Sigmoid colon (tissue), 6 donors: ENCODE measurements at regions not wholly inside any gene's neighbourhood (a gene's known extent, or its start where the extent isn't known, plus 50 kb on each side); places are given as distances from the start of the nearest gene placed in this dataset.

Source experiments
- DNase-seq: peaks from one replicate; pipeline ENCODE4 v3.0.0-alpha.2; 2019
- H3K27ac ChIP-seq, 4 donors: fragments of 200-600 bp; sonication (generic); one replicate each; pipeline ENCODE4 v1.5.1; 2016 to 2019; ENCODE audit warnings: mild to moderate bottlenecking in 1 of 4
- H3K27me3 ChIP-seq, 3 donors: fragments of 200-600 bp; sonication (generic); one replicate each; pipeline ENCODE4 v1.5.1; 2019; ENCODE audit warnings: mild to moderate bottlenecking in 1 of 3
- H3K36me3 ChIP-seq, 4 donors: fragments of 200-600 bp; sonication (generic); one replicate each; pipeline ENCODE4 v1.5.1; 2016 to 2019
- H3K4me1 ChIP-seq, 4 donors: fragments of 200-600 bp; sonication (generic); one replicate each; pipeline ENCODE4 v1.5.1; 2017 to 2019
- H3K4me3 ChIP-seq, 4 donors: fragments of 200-600 bp; sonication (generic); one replicate each; pipeline ENCODE4 v1.5.1; 2017 to 2019; ENCODE audit warnings: mild to moderate bottlenecking in 2 of 4, moderate library complexity in 1 of 4
- H3K9me3 ChIP-seq, 4 donors: fragments of 200-600 bp in 3 of 4; sonication (generic) in 3 of 4; one replicate each; pipeline versions ENCODE4 v1.5.1 to v1.6.1; 2013 to 2019
- EP300 ChIP-seq, 4 donors: sonication (generic); formaldehyde crosslinking; IDR thresholded peaks; one replicate each; pipeline ENCODE4 v1.6.1; 2017; ENCODE audit warnings: antibody characterized with exemption in 4 of 4
- POLR2A ChIP-seq, 2 donors: fragments of 450-650 bp; IDR thresholded peaks; one replicate each; pipeline ENCODE4 v1.6.1; 2016; ENCODE audit warnings: antibody characterized with exemption in 2 of 2, mild to moderate bottlenecking in 2 of 2, moderate library complexity in 2 of 2
- POLR2AphosphoS5 ChIP-seq, 4 donors: sonication (generic); formaldehyde crosslinking; IDR thresholded peaks; one replicate each; pipeline ENCODE4 v1.6.1; 2017; ENCODE audit warnings: antibody characterized with exemption in 4 of 4
- WGBS, 2 donors: extraction: QIAGEN DNeasy Blood & Tissue Kit; methylation state at CpG; one replicate each; pipeline ENCODE4 v1.1.7; 2013; 5-methylcytosine and 5-hydroxymethylcytosine counted together
- intact Hi-C: fragments of 100-400 bp; cut with DNase I; formaldehyde crosslinking; loops from one replicate; pipeline ENCODE4 v1.15.1; 2023
- TF ChIP-seq, protein P1 (sequence below), 4 experiments: fragments of 450-650 bp in 3 of 4; fragments of 200-600 bp in 1 of 4; IDR thresholded peaks; one replicate each; pipeline ENCODE4 v1.5.1; 2016 to 2019; ENCODE audit warnings: antibody characterized with exemption in 4 of 4, mild to moderate bottlenecking in 3 of 4, moderate library complexity in 2 of 4
- donor health status: healthy with polysubstance abuse.
- donor health status: healthy.

DNA sequence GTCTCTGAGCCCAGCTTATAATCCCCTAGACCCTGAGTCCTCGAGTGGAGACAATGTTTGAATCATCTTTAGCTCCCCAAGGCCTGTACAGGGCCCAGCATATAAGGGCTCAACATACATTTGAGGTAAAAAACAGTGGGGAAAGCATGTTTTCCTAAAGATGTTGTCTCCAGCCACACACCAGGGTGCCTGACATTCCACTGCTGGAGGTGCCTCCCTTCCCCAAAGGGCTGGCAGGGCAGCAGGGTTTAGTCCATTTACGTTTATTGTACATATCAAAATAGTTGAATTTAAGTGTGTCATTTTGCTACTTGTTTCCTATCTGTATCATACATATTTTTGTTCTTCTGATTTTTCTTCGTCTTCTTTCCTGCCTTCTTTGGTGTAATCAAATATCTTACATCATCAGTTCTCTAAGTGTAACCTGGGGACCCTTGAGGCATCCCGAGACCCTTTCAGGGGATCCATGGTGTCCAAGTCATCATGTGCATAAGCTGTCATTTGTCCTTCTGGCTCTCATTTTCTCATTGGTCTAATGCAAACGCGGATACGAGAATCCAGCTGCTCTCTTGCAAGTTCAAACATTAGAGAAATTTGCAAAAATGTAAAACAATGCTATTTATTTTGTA is 101.6 kb downstream of the PDGFA start:
- no peaks in the 10 kb centered on the region for H3K27me3 ChIP-seq
- no peak for TF ChIP-seq POLR2A (IDR thresholded peaks at IDR 0.05)
- TF ChIP-seq, protein P1, sequence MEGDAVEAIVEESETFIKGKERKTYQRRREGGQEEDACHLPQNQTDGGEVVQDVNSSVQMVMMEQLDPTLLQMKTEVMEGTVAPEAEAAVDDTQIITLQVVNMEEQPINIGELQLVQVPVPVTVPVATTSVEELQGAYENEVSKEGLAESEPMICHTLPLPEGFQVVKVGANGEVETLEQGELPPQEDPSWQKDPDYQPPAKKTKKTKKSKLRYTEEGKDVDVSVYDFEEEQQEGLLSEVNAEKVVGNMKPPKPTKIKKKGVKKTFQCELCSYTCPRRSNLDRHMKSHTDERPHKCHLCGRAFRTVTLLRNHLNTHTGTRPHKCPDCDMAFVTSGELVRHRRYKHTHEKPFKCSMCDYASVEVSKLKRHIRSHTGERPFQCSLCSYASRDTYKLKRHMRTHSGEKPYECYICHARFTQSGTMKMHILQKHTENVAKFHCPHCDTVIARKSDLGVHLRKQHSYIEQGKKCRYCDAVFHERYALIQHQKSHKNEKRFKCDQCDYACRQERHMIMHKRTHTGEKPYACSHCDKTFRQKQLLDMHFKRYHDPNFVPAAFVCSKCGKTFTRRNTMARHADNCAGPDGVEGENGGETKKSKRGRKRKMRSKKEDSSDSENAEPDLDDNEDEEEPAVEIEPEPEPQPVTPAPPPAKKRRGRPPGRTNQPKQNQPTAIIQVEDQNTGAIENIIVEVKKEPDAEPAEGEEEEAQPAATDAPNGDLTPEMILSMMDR (IDR thresholded peaks at IDR 0.05) = no peak
- no peak for TF ChIP-seq POLR2AphosphoS5 (IDR thresholded peaks at IDR 0.05)
- no peak for TF ChIP-seq EP300 (IDR thresholded peaks at IDR 0.05)
- H3K27ac ChIP-seq = no peak overlapping the region
- DNase-seq = no peak
- WGBS, 2 donors = 89 to 94% methylated on average over 7 of the region's 7 CpGs
- no peaks in the 10 kb centered on the region for H3K36me3 ChIP-seq
- H3K4me3 ChIP-seq = no peak overlapping the region
- intact Hi-C loops = no loop called here
- peaks cover 4 to 12% (median 6%) of the 10 kb centered on the region in 4 donors for H3K9me3 ChIP-seq
- no peaks in the 10 kb centered on the region for H3K4me1 ChIP-seq

DNA sequence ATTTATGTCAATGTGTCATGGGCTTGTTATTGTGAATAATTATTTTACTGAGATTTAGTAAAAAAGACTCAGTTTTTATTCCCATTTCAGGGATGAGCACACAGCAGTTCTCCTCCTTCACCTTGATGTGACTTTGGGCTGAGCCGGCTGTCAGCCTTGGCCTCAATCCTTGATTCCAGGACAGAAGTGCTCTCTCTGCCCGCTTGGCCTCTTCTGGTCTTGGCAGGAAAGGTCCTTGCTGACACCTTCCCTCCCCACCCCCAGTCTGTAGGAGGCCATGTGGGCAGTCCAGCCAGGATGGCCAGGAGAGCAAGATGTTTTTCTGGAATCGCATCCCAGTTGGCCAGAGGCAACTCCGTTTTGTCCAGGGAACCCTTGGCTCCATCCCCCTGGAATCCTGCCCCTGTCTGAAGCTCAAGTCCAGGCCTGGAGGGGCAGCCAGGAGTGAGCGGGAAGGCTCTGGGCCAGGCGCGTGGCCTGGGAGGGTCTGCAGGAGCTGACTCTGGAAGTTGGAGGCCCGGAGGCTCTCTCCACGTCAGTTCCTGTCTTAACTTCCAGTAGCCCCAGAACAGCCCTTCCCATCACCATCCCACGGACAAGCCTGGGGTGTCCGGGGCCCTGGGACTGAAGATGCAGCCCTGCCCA is 100.9 kb downstream of the PDGFA start:
- Histone ChIP-seq H3K27me3 (no peaks in the 10 kb centered on the region), H3K9me3 (peaks cover 4 to 12% (median 6%) of the 10 kb centered on the region in 4 donors), H3K36me3 (no peaks in the 10 kb centered on the region), H3K4me3 (no peak overlapping the region), H3K4me1 (no peaks in the 10 kb centered on the region), H3K27ac (no peak overlapping the region)
- TF ChIP-seq POLR2AphosphoS5 (IDR thresholded peaks at IDR 0.05) (no peak), POLR2A (IDR thresholded peaks at IDR 0.05) (no peak), EP300 (IDR thresholded peaks at IDR 0.05) (no peak)
- TF ChIP-seq, protein P1 (IDR thresholded peaks at IDR 0.05) = no peak
- intact Hi-C loops = no loop called here
- 82 to 86% methylated on average over 11 of the region's 11 CpGs for WGBS, 2 donors
- peak; percentile 61 for DNase-seq

DNA sequence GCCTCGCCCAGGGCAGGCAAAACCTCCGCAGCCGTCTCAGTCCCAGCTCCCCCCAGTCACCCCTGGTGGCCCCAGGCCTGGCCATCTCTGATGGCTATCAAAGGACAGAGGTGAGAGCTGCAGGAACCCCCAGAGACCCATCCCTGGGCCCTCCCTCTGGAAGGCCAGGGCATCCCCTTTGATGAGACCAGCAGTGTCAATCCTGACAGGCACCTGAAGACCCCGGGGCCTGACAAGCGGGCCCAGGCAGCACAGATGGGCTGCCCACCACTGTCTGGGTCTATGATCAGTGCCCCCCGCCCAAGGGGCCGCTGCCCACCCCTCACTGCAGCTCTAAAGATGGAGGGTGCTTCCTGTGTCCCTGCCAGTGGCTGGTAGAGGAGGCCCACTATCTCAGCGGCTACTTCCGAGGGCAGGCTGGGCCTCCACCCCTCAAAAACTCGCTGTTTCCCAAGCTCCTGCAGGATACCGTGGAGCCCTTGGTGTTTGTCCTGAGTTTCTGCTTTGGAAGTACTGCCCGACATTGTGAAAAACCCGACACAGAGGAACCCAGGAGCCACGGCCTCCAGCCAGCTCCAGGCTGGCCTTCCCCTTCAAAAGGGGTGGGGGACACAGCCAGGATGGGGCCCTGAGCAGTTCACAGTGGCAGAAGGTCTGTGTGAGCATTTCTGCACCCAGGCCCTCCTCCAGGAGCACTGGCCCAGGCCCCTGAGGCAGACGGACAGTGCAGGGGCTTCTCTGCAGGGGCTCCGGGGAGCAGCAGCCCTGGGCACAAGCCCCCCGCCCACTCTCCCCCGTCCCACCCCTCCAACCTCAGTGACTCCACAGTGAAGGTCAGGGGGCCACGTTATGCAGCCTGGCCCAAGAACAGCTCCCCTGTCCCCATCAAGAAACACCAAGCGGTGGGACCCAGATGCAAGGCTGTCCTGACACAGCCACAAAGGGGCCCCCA is 99.2 kb downstream of the PDGFA start:
- Histone ChIP-seq H3K4me1 (peaks cover 0 to 6% (median 0%) of the 10 kb centered on the region in 4 donors), H3K36me3 (no peaks in the 10 kb centered on the region), H3K27me3 (no peaks in the 10 kb centered on the region), H3K4me3 (no peak overlapping the region), H3K27ac (no peak overlapping the region), H3K9me3 (peaks cover 4 to 12% (median 6%) of the 10 kb centered on the region in 4 donors)
- no peak for TF ChIP-seq POLR2A (IDR thresholded peaks at IDR 0.05)
- TF ChIP-seq, protein P1 (IDR thresholded peaks at IDR 0.05) = no peak
- TF ChIP-seq POLR2AphosphoS5 (IDR thresholded peaks at IDR 0.05) = no peak
- no peak for TF ChIP-seq EP300 (IDR thresholded peaks at IDR 0.05)
- DNase-seq = no peak
- 82 to 85% methylated on average over 20 of the region's 20 CpGs for WGBS, 2 donors
- intact Hi-C loops = no loop called here

DNA sequence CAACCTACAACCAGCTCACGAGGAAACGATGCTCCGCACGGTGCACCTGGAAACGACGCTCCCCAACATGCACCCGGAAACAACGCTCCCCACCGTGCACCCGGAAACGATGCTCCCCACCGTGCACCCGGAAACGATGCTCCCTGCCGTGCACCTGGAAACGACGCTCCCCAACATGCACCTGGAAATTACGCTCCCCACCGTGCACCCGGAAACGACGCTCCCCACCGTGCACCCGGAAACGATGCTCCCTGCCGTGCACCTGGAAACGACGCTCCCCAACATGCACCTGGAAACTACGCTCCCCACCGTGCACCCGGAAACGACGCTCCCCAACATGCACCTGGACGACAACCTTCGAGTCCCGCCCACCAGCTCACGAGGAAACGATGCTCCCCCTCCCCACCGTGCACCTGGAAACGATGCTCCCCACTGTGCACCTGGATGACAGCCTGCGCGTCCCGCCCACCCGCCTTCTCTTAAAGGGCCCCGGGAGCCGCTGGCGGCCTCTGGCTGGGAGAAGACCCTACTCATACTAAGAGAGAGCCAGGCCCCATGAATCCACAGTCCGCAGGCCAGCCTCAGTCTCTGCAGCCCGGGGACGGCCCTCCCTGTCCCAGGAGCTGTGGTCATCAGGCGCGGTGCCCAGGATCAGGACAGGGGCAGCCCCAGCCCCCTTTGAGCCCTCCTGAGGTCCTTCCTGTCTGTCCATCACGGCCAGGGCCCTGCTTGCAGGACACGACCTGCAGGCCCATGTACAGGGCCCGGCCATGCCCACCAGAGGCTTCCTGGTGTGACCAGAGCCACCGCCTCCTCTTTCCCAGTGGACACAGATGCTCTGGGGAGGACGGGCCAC is 98.3 kb downstream of the PDGFA start:
- no peak overlapping the region for H3K27ac ChIP-seq
- H3K27me3 ChIP-seq = no peaks in the 10 kb centered on the region
- peaks cover 4 to 12% (median 6%) of the 10 kb centered on the region in 4 donors for H3K9me3 ChIP-seq
- no peak overlapping the region for H3K4me3 ChIP-seq
- H3K4me1 ChIP-seq = peaks cover 0 to 11% (median 0%) of the 10 kb centered on the region in 4 donors
- TF ChIP-seq, protein P1 (IDR thresholded peaks at IDR 0.05) = no peak
- DNase-seq = no peak
- intact Hi-C loops = no loop called here
- WGBS, 2 donors = 52 to 62% methylated on average over 57 of the region's 57 CpGs
- H3K36me3 ChIP-seq = no peaks in the 10 kb centered on the region
